Left hindlimb (tissue), 1 donor: ENCODE measurements at regions not wholly inside any gene's neighbourhood (a gene's known extent, or its start where the extent isn't known, plus 50 kb on each side); places are given as distances from the start of the nearest gene placed in this dataset.
"Not testable (repeated sequence)": the region's sequence is repeated elsewhere in the genome, so short reads cannot be mapped to it uniquely, and the experiment has no call there.

Source experiments
- DNase-seq: peaks from one replicate; pipeline ENCODE4 v3.0.0-alpha.2; 2018

GRCh38 chr1:5191470-5191869 lies 537.1 kb downstream of the AJAP1 start:
- DNase-seq: no peak

GRCh38 chr1:5189384-5189783 lies 535.0 kb downstream of the AJAP1 start:
- no peak for DNase-seq

- no peak for DNase-seq
Observed at GRCh38 chr1:5165762-5166161, 511.4 kb downstream of the AJAP1 start.

- DNase-seq: no peak
Observed at GRCh38 chr1:5164158-5164557, 509.7 kb downstream of the AJAP1 start.

GRCh38 chr1:5161372-5161771 lies 507.0 kb downstream of the AJAP1 start:
- DNase-seq: no peak

GRCh38 chr1:5157175-5157574 lies 502.8 kb downstream of the AJAP1 start:
- no peak for DNase-seq

GRCh38 chr1:5156416-5157120 lies 502.2 kb downstream of the AJAP1 start:
- no peak for DNase-seq

- DNase-seq: no peak
Observed at GRCh38 chr1:5151511-5151910, 497.1 kb downstream of the AJAP1 start.

GRCh38 chr1:5150191-5150590 lies 495.8 kb downstream of the AJAP1 start:
- DNase-seq: peak; percentile 34

- DNase-seq: no peak
Observed at GRCh38 chr1:5147806-5148205, 493.4 kb downstream of the AJAP1 start.

GRCh38 chr1:5142389-5142788 lies 488.0 kb downstream of the AJAP1 start:
- DNase-seq: no peak

- no peak for DNase-seq
Observed at GRCh38 chr1:5141750-5142149, 487.3 kb downstream of the AJAP1 start.

- DNase-seq: no peak
Observed at GRCh38 chr1:5140962-5141361, 486.6 kb downstream of the AJAP1 start.

GRCh38 chr1:5140136-5140535 lies 485.7 kb downstream of the AJAP1 start:
- DNase-seq: no peak

GRCh38 chr1:5129746-5130355 lies 475.4 kb downstream of the AJAP1 start:
- no peak for DNase-seq

- no peak for DNase-seq
Observed at GRCh38 chr1:5125208-5125607, 470.8 kb downstream of the AJAP1 start.

GRCh38 chr1:5120559-5120958 lies 466.1 kb downstream of the AJAP1 start:
- no peak for DNase-seq

GRCh38 chr1:5119366-5120234 lies 465.2 kb downstream of the AJAP1 start:
- no peak for DNase-seq

- not testable (repeated sequence) for DNase-seq
Observed at GRCh38 chr1:5118771-5119170, 464.4 kb downstream of the AJAP1 start.

GRCh38 chr1:5118292-5118691 lies 463.9 kb downstream of the AJAP1 start:
- not testable (repeated sequence) for DNase-seq

GRCh38 chr1:5111581-5111980 lies 457.2 kb downstream of the AJAP1 start:
- no peak for DNase-seq

GRCh38 chr1:5110508-5110907 lies 456.1 kb downstream of the AJAP1 start:
- no peak for DNase-seq

- DNase-seq: no peak
Observed at GRCh38 chr1:5109633-5110032, 455.2 kb downstream of the AJAP1 start.

- DNase-seq: no peak
Observed at GRCh38 chr1:5108740-5109139, 454.3 kb downstream of the AJAP1 start.
